ENCODE measurements at regions not wholly inside any gene's neighbourhood (a gene's known extent, or its start where the extent isn't known, plus 50 kb on each side); places are given as distances from the start of the nearest gene placed in this dataset.
"Not testable (repeated sequence)": the region's sequence is repeated elsewhere in the genome, so short reads cannot be mapped to it uniquely, and the experiment has no call there.

DNA sequence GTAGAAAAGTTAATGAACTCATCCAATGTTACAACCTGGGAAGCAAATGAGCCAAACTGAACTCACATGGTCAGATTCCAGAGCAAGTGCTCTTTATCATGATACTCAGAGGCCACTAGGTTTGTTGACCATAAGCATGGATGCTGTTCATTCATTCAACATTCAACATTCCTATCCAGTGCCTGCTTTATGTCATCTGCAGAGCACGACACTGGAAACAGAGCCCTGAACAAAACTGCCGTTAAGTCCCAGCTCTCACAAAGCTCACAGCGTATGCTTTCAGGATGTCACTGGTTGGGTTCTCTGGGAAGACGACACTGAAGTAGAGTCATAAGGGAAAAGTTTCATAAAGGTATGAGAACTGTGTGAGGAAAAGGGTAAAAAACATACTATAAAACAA lies 105.8 kb upstream of the TRIM77 start:
- H3K9ac ChIP-seq (ENCODE audit: low read depth, low read length, poor library complexity): no peak overlapping the region
- no peak overlapping the region for H2AFZ ChIP-seq (ENCODE audit: low read length)

DNA sequence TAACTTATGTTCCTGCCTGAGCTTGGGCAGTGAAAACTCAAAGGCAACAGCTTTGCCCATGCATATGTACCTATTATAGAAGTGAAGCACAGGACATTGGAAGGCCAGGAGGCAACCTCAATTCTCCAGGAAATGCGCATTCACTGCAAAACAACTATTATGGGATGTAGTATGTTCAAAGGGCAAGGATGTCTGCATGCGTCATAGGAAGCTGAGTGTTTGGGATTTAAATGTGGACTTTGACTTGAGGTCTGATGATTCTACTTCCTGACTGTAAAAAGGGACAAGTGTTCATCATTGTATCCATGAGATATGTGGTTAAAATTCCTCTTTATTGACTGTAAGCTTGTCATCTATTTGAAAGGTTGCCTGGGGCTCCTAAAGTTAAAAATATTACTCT lies 103.3 kb upstream of the TRIM77 start:
- not testable (repeated sequence) for H3K4me2 ChIP-seq (ENCODE audit: insufficient read depth, low read length, poor library complexity, severe bottlenecking); H2AFZ ChIP-seq (ENCODE audit: low read length); H3K9me3 ChIP-seq (replicated peaks in 1 of 2; ENCODE audit: control insufficient read depth in 2 of 2, insufficient read depth in 1 of 2, low read depth in 1 of 2, low read length in 2 of 2); H2BK120ac ChIP-seq (ENCODE audit: low read depth, low read length); H4K8ac ChIP-seq (ENCODE audit: low read depth, low read length); H3K4ac ChIP-seq (ENCODE audit: low read length); H3K27ac ChIP-seq (replicated peaks; ENCODE audit: low read length); H3K27me3 ChIP-seq (ENCODE audit: control insufficient read depth in 3 of 3, insufficient read depth in 3 of 3, low read depth in 1 of 3, low read length in 3 of 3); H3K36me3 ChIP-seq (replicated peaks in 1 of 2; ENCODE audit: control insufficient read depth in 2 of 2, insufficient read depth in 2 of 2, low read length in 2 of 2); H3K18ac ChIP-seq (ENCODE audit: low read length); H2AK5ac ChIP-seq (ENCODE audit: low read depth, low read length); H3K14ac ChIP-seq (ENCODE audit: low read length); DNase-seq (ENCODE audit: low spot score); H2BK15ac ChIP-seq (ENCODE audit: low read length); H3K23ac ChIP-seq (ENCODE audit: low read depth, low read length, poor library complexity); H3K79me1 ChIP-seq (ENCODE audit: low read depth, low read length); H2BK12ac ChIP-seq (ENCODE audit: low read length); H4K91ac ChIP-seq (ENCODE audit: low read depth, low read length, poor library complexity); H3K9ac ChIP-seq (ENCODE audit: low read depth, low read length, poor library complexity); H3K4me3 ChIP-seq (ENCODE audit: low read length in 2 of 2); H3K4me1 ChIP-seq (ENCODE audit: control insufficient read depth in 2 of 2, insufficient read depth in 1 of 2, low read depth in 1 of 2, low read length in 2 of 2); H2BK5ac ChIP-seq (ENCODE audit: low read length)
- no CpG with 5 or more reads among the region's 2 CpGs for WGBS, 2 donors (ENCODE audit: extremely low coverage in 2 of 2, insufficient read length in 2 of 2, insufficient replicate concordance in 1 of 2)

More for the DNA sequence above, 105.8 kb upstream of the TRIM77 start:
- H3K4me1 ChIP-seq (ENCODE audit: control insufficient read depth in 2 of 2, insufficient read depth in 1 of 2, low read depth in 1 of 2, low read length in 2 of 2): no peaks in the 10 kb centered on the region
- no peak overlapping the region for H2BK12ac ChIP-seq (ENCODE audit: low read length)
- no peak overlapping the region for H4K91ac ChIP-seq (ENCODE audit: low read depth, low read length, poor library complexity)
- DNase-seq (ENCODE audit: low spot score): no peak
- no peak overlapping the region for H3K4ac ChIP-seq (ENCODE audit: low read length)
- H2BK5ac ChIP-seq (ENCODE audit: low read length): no peak overlapping the region
- H3K14ac ChIP-seq (ENCODE audit: low read length): no peak overlapping the region
- no peak overlapping the region for H2AK5ac ChIP-seq (ENCODE audit: low read depth, low read length)
- no peaks in the 10 kb centered on the region for H3K36me3 ChIP-seq (replicated peaks in 1 of 2; ENCODE audit: control insufficient read depth in 2 of 2, insufficient read depth in 2 of 2, low read length in 2 of 2)
- no peaks in the 10 kb centered on the region for H3K9me3 ChIP-seq (replicated peaks in 1 of 2; ENCODE audit: control insufficient read depth in 2 of 2, insufficient read depth in 1 of 2, low read depth in 1 of 2, low read length in 2 of 2)
- no peak overlapping the region for H3K4me2 ChIP-seq (ENCODE audit: insufficient read depth, low read length, poor library complexity, severe bottlenecking)
- WGBS, 2 donors (ENCODE audit: extremely low coverage in 2 of 2, insufficient read length in 2 of 2, insufficient replicate concordance in 1 of 2): no CpG with 5 or more reads among the region's 4 CpGs
- H3K27ac ChIP-seq (replicated peaks; ENCODE audit: low read length): no peak overlapping the region
- H2BK120ac ChIP-seq (ENCODE audit: low read depth, low read length): no peak overlapping the region
- H3K18ac ChIP-seq (ENCODE audit: low read length): no peak overlapping the region
- no peak overlapping the region for H4K8ac ChIP-seq (ENCODE audit: low read depth, low read length)
- H3K27me3 ChIP-seq (ENCODE audit: control insufficient read depth in 3 of 3, insufficient read depth in 3 of 3, low read depth in 1 of 3, low read length in 3 of 3): no peaks in the 10 kb centered on the region
- no peak overlapping the region for H3K4me3 ChIP-seq (ENCODE audit: low read length in 2 of 2)
- H2BK15ac ChIP-seq (ENCODE audit: low read length): no peak overlapping the region
- no peak overlapping the region for H3K23ac ChIP-seq (ENCODE audit: low read depth, low read length, poor library complexity)
- H3K79me1 ChIP-seq (ENCODE audit: low read depth, low read length): no peaks in the 10 kb centered on the region

DNA sequence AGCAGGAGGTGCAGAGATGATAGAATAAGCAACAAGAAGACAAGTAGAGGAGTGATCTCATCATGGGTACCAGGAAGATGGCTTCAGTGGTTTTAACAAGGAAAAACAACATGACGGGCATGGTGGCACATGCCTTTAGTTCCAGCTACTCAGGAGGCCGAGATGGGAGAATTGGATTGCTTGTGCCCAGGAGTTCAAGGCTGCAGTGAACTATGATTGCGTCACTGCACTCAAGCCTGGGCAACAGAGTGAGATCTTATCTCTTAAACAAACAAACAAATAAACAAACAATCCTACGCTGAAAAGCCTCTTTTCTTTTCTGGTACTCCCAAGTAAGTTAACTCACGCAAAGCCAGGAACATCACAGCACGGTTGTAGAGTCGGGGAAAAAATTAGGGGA lies 102.6 kb upstream of the TRIM77 start:
- not testable (repeated sequence) for H3K27me3 ChIP-seq (ENCODE audit: control insufficient read depth in 3 of 3, insufficient read depth in 3 of 3, low read depth in 1 of 3, low read length in 3 of 3); DNase-seq (ENCODE audit: low spot score); H4K8ac ChIP-seq (ENCODE audit: low read depth, low read length); H3K9ac ChIP-seq (ENCODE audit: low read depth, low read length, poor library complexity); H3K4me3 ChIP-seq (ENCODE audit: low read length in 2 of 2); H3K18ac ChIP-seq (ENCODE audit: low read length); H3K79me1 ChIP-seq (ENCODE audit: low read depth, low read length); H3K27ac ChIP-seq (replicated peaks; ENCODE audit: low read length); H2AK5ac ChIP-seq (ENCODE audit: low read depth, low read length); H3K4me2 ChIP-seq (ENCODE audit: insufficient read depth, low read length, poor library complexity, severe bottlenecking); H2BK120ac ChIP-seq (ENCODE audit: low read depth, low read length); H3K4ac ChIP-seq (ENCODE audit: low read length); H3K23ac ChIP-seq (ENCODE audit: low read depth, low read length, poor library complexity); H3K14ac ChIP-seq (ENCODE audit: low read length); H4K91ac ChIP-seq (ENCODE audit: low read depth, low read length, poor library complexity); H3K36me3 ChIP-seq (replicated peaks in 1 of 2; ENCODE audit: control insufficient read depth in 2 of 2, insufficient read depth in 2 of 2, low read length in 2 of 2); H3K4me1 ChIP-seq (ENCODE audit: control insufficient read depth in 2 of 2, insufficient read depth in 1 of 2, low read depth in 1 of 2, low read length in 2 of 2); H2BK5ac ChIP-seq (ENCODE audit: low read length); H2BK12ac ChIP-seq (ENCODE audit: low read length); H2AFZ ChIP-seq (ENCODE audit: low read length); H3K9me3 ChIP-seq (replicated peaks in 1 of 2; ENCODE audit: control insufficient read depth in 2 of 2, insufficient read depth in 1 of 2, low read depth in 1 of 2, low read length in 2 of 2); H2BK15ac ChIP-seq (ENCODE audit: low read length)
- WGBS, 2 donors (ENCODE audit: extremely low coverage in 2 of 2, insufficient read length in 2 of 2, insufficient replicate concordance in 1 of 2): no CpG with 5 or more reads among the region's 7 CpGs

- H3K23ac ChIP-seq (ENCODE audit: low read depth, low read length, poor library complexity): no peak overlapping the region
- no peak for DNase-seq (ENCODE audit: low spot score)
- no peaks in the 10 kb centered on the region for H3K79me1 ChIP-seq (ENCODE audit: low read depth, low read length)
- H2AK5ac ChIP-seq (ENCODE audit: low read depth, low read length): no peak overlapping the region
- no peak overlapping the region for H2BK12ac ChIP-seq (ENCODE audit: low read length)
- H3K9ac ChIP-seq (ENCODE audit: low read depth, low read length, poor library complexity): no peak overlapping the region
- H3K4ac ChIP-seq (ENCODE audit: low read length): no peak overlapping the region
- H3K18ac ChIP-seq (ENCODE audit: low read length): no peak overlapping the region
- H3K36me3 ChIP-seq (replicated peaks in 1 of 2; ENCODE audit: control insufficient read depth in 2 of 2, insufficient read depth in 2 of 2, low read length in 2 of 2): no peaks in the 10 kb centered on the region
- H2AFZ ChIP-seq (ENCODE audit: low read length): peak overlapping the region; percentile 17
- no peak overlapping the region for H2BK15ac ChIP-seq (ENCODE audit: low read length)
- H2BK5ac ChIP-seq (ENCODE audit: low read length): no peak overlapping the region
- no peak overlapping the region for H4K8ac ChIP-seq (ENCODE audit: low read depth, low read length)
- no peak overlapping the region for H3K4me3 ChIP-seq (ENCODE audit: low read length in 2 of 2)
- H3K27ac ChIP-seq (replicated peaks; ENCODE audit: low read length): no peak overlapping the region
- H3K4me2 ChIP-seq (ENCODE audit: insufficient read depth, low read length, poor library complexity, severe bottlenecking): no peak overlapping the region
- no peak overlapping the region for H3K14ac ChIP-seq (ENCODE audit: low read length)
- no peaks in the 10 kb centered on the region for H3K4me1 ChIP-seq (ENCODE audit: control insufficient read depth in 2 of 2, insufficient read depth in 1 of 2, low read depth in 1 of 2, low read length in 2 of 2)
- WGBS, 2 donors (ENCODE audit: extremely low coverage in 2 of 2, insufficient read length in 2 of 2, insufficient replicate concordance in 1 of 2): no CpG with 5 or more reads among the region's 4 CpGs
- H3K9me3 ChIP-seq (replicated peaks in 1 of 2; ENCODE audit: control insufficient read depth in 2 of 2, insufficient read depth in 1 of 2, low read depth in 1 of 2, low read length in 2 of 2): no peaks in the 10 kb centered on the region
- no peak overlapping the region for H2BK120ac ChIP-seq (ENCODE audit: low read depth, low read length)
- H3K27me3 ChIP-seq (ENCODE audit: control insufficient read depth in 3 of 3, insufficient read depth in 3 of 3, low read depth in 1 of 3, low read length in 3 of 3): no peaks in the 10 kb centered on the region
- no peak overlapping the region for H4K91ac ChIP-seq (ENCODE audit: low read depth, low read length, poor library complexity)
Measured at GRCh38 chr11:89608234-89608966, 101.7 kb upstream of the TRIM77 start.

Measured in neuronal stem cell (in vitro differentiated cells).